ENCODE measurements at regions not wholly inside any gene's neighbourhood (a gene's known extent, or its start where the extent isn't known, plus 50 kb on each side); places are given as distances from the start of the nearest gene placed in this dataset.

GRCh38 chr2:226132323-226133215 is 667.1 kb downstream of the IRS1 start:
- no peak overlapping the region for H3K4me3 ChIP-seq (ENCODE audit: control insufficient read depth, low read depth, low read length)
- no peak for TF ChIP-seq CTCF (conservative IDR thresholded peaks at IDR 0.05; ENCODE audit: control insufficient read depth, insufficient read depth, low read depth, low read length)
- no peak for DNase-seq (ENCODE audit: low read depth)

- no peak overlapping the region for H3K4me3 ChIP-seq (ENCODE audit: control insufficient read depth, low read depth, low read length)
- no peak for DNase-seq (ENCODE audit: low read depth)
- no peak for TF ChIP-seq CTCF (conservative IDR thresholded peaks at IDR 0.05; ENCODE audit: control insufficient read depth, insufficient read depth, low read depth, low read length)
Observed at GRCh38 chr2:226131299-226131784, 668.3 kb downstream of the IRS1 start.

GRCh38 chr2:226130192-226130591 is 669.4 kb downstream of the IRS1 start:
- TF ChIP-seq CTCF (conservative IDR thresholded peaks at IDR 0.05; ENCODE audit: control insufficient read depth, insufficient read depth, low read depth, low read length): no peak
- no peak overlapping the region for H3K4me3 ChIP-seq (ENCODE audit: control insufficient read depth, low read depth, low read length)
- DNase-seq (ENCODE audit: low read depth): no peak

- no peak overlapping the region for H3K4me3 ChIP-seq (ENCODE audit: control insufficient read depth, low read depth, low read length)
- no peak for DNase-seq (ENCODE audit: low read depth)
- TF ChIP-seq CTCF (conservative IDR thresholded peaks at IDR 0.05; ENCODE audit: control insufficient read depth, insufficient read depth, low read depth, low read length): no peak
Observed at GRCh38 chr2:226127682-226128081, 671.9 kb downstream of the IRS1 start.

- no peak overlapping the region for H3K4me3 ChIP-seq (ENCODE audit: control insufficient read depth, low read depth, low read length)
- no peak for TF ChIP-seq CTCF (conservative IDR thresholded peaks at IDR 0.05; ENCODE audit: control insufficient read depth, insufficient read depth, low read depth, low read length)
- DNase-seq (ENCODE audit: low read depth): no peak
Observed at GRCh38 chr2:226126104-226126503, 673.5 kb downstream of the IRS1 start.

- no peak overlapping the region for H3K4me3 ChIP-seq (ENCODE audit: control insufficient read depth, low read depth, low read length)
- no peak for DNase-seq (ENCODE audit: low read depth)
- TF ChIP-seq CTCF (conservative IDR thresholded peaks at IDR 0.05; ENCODE audit: control insufficient read depth, insufficient read depth, low read depth, low read length): no peak
Observed at GRCh38 chr2:226125176-226125883, 674.3 kb downstream of the IRS1 start.
